ENCODE measurements at regions not wholly inside any gene's neighbourhood (a gene's known extent, or its start where the extent isn't known, plus 50 kb on each side); places are given as distances from the start of the nearest gene placed in this dataset.
"Not testable (repeated sequence)": the region's sequence is repeated elsewhere in the genome, so short reads cannot be mapped to it uniquely, and the experiment has no call there.

- peaks cover 6 to 65% (median 36%) of the 10 kb centered on the region in 5 donors for H3K27me3 Mint-ChIP-seq
- H3K4me3 Mint-ChIP-seq, DNase-seq, POLR2A ChIA-PET, H3K4me1 Mint-ChIP-seq, ATAC-seq, H3K36me3 Mint-ChIP-seq: not testable (repeated sequence)
- peaks cover 0 to 49% (median 29%) of the 10 kb centered on the region in 9 donors for H3K9me3 Mint-ChIP-seq
- H3K27ac Mint-ChIP-seq, result peak overlapping the region in 1 of 10 donors; percentile 20
Measured at GRCh38 chr21:9004815-9005518, 1516.4 kb upstream of the TPTE start.

GRCh38 chr21:9005671-9006070 is 1515.7 kb upstream of the TPTE start:
- H3K4me3 Mint-ChIP-seq, H3K27ac Mint-ChIP-seq, ATAC-seq, POLR2A ChIA-PET, H3K36me3 Mint-ChIP-seq, DNase-seq, H3K4me1 Mint-ChIP-seq: not testable (repeated sequence)
- Mint-ChIP-seq H3K9me3 (peaks cover 0 to 42% (median 24%) of the 10 kb centered on the region in 9 donors), H3K27me3 (peaks cover 6 to 69% (median 31%) of the 10 kb centered on the region in 5 donors)

GRCh38 chr21:9006111-9006510 is 1515.3 kb upstream of the TPTE start:
- H3K9me3 Mint-ChIP-seq, result peaks cover 0 to 42% (median 25%) of the 10 kb centered on the region in 9 donors
- H3K4me3 Mint-ChIP-seq, H3K27ac Mint-ChIP-seq, H3K4me1 Mint-ChIP-seq, DNase-seq, POLR2A ChIA-PET, H3K36me3 Mint-ChIP-seq, ATAC-seq: not testable (repeated sequence)
- H3K27me3 Mint-ChIP-seq, result peaks cover 9 to 74% (median 34%) of the 10 kb centered on the region in 5 donors

- H3K9me3 Mint-ChIP-seq, result peaks cover 0 to 39% (median 23%) of the 10 kb centered on the region in 9 donors
- DNase-seq, ATAC-seq, POLR2A ChIA-PET, H3K27ac Mint-ChIP-seq, H3K4me3 Mint-ChIP-seq, H3K4me1 Mint-ChIP-seq, H3K36me3 Mint-ChIP-seq: not testable (repeated sequence)
- peaks cover 9 to 80% (median 39%) of the 10 kb centered on the region in 5 donors for H3K27me3 Mint-ChIP-seq
Measured at GRCh38 chr21:9006553-9007323, 1514.6 kb upstream of the TPTE start.

- peaks cover 0 to 5% (median 0%) of the 10 kb centered on the region in 3 donors for H3K36me3 Mint-ChIP-seq
- peaks cover 0 to 40% (median 19%) of the 10 kb centered on the region in 9 donors for H3K9me3 Mint-ChIP-seq
- POLR2A ChIA-PET, result no interaction called here
- H3K27me3 Mint-ChIP-seq, result peaks cover 11 to 93% (median 53%) of the 10 kb centered on the region in 5 donors
- ATAC-seq (no peak), DNase-seq (no peak)
- no peak overlapping the region for H3K27ac Mint-ChIP-seq
- peaks cover 0 to 2% (median 0%) of the 10 kb centered on the region in 4 donors for H3K4me1 Mint-ChIP-seq
- no peak overlapping the region for H3K4me3 Mint-ChIP-seq
Measured at GRCh38 chr21:9008636-9009035, 1512.7 kb upstream of the TPTE start.

- Mint-ChIP-seq H3K27me3 (peaks cover 11 to 87% (median 53%) of the 10 kb centered on the region in 5 donors), H3K9me3 (peaks cover 0 to 36% (median 18%) of the 10 kb centered on the region in 9 donors)
- H3K4me1 Mint-ChIP-seq, DNase-seq, H3K27ac Mint-ChIP-seq, H3K4me3 Mint-ChIP-seq, ATAC-seq, H3K36me3 Mint-ChIP-seq, POLR2A ChIA-PET: not testable (repeated sequence)
Measured at GRCh38 chr21:9009267-9010016, 1511.9 kb upstream of the TPTE start.

GRCh38 chr21:9010121-9010795 is 1511.1 kb upstream of the TPTE start:
- H3K36me3 Mint-ChIP-seq, H3K4me1 Mint-ChIP-seq, ATAC-seq, DNase-seq, POLR2A ChIA-PET, H3K4me3 Mint-ChIP-seq, H3K27ac Mint-ChIP-seq: not testable (repeated sequence)
- Mint-ChIP-seq H3K9me3 (peaks cover 0 to 43% (median 16%) of the 10 kb centered on the region in 9 donors), H3K27me3 (peaks cover 8 to 82% (median 53%) of the 10 kb centered on the region in 5 donors)

GRCh38 chr21:9010936-9011890 is 1510.2 kb upstream of the TPTE start:
- peaks cover 0 to 41% (median 16%) of the 10 kb centered on the region in 9 donors for H3K9me3 Mint-ChIP-seq
- ATAC-seq, H3K27ac Mint-ChIP-seq, DNase-seq, H3K4me3 Mint-ChIP-seq, H3K4me1 Mint-ChIP-seq, POLR2A ChIA-PET, H3K36me3 Mint-ChIP-seq: not testable (repeated sequence)
- peaks cover 6 to 84% (median 54%) of the 10 kb centered on the region in 5 donors for H3K27me3 Mint-ChIP-seq

GRCh38 chr21:9011916-9012315 is 1509.5 kb upstream of the TPTE start:
- ATAC-seq, H3K27ac Mint-ChIP-seq, DNase-seq, H3K36me3 Mint-ChIP-seq, H3K4me3 Mint-ChIP-seq, POLR2A ChIA-PET, H3K4me1 Mint-ChIP-seq: not testable (repeated sequence)
- peaks cover 0 to 38% (median 15%) of the 10 kb centered on the region in 9 donors for H3K9me3 Mint-ChIP-seq
- H3K27me3 Mint-ChIP-seq, result peaks cover 4 to 76% (median 51%) of the 10 kb centered on the region in 5 donors

GRCh38 chr21:9013502-9014242 is 1507.7 kb upstream of the TPTE start:
- DNase-seq, H3K4me1 Mint-ChIP-seq, ATAC-seq, POLR2A ChIA-PET, H3K4me3 Mint-ChIP-seq, H3K36me3 Mint-ChIP-seq, H3K27ac Mint-ChIP-seq: not testable (repeated sequence)
- peaks cover 4 to 62% (median 38%) of the 10 kb centered on the region in 5 donors for H3K27me3 Mint-ChIP-seq
- peaks cover 0 to 31% (median 4%) of the 10 kb centered on the region in 9 donors for H3K9me3 Mint-ChIP-seq

- H3K27ac Mint-ChIP-seq, H3K4me3 Mint-ChIP-seq, DNase-seq, H3K4me1 Mint-ChIP-seq, ATAC-seq, H3K36me3 Mint-ChIP-seq, POLR2A ChIA-PET: not testable (repeated sequence)
- peaks cover 0 to 28% (median 4%) of the 10 kb centered on the region in 9 donors for H3K9me3 Mint-ChIP-seq
- peaks cover 4 to 55% (median 33%) of the 10 kb centered on the region in 5 donors for H3K27me3 Mint-ChIP-seq
Measured at GRCh38 chr21:9014243-9014734, 1507.1 kb upstream of the TPTE start.

Measured in naive thymus-derived CD8-positive, alpha-beta T cell (primary cell).